ENCODE measurements at regions not wholly inside any gene's neighbourhood (a gene's known extent, or its start where the extent isn't known, plus 50 kb on each side); places are given as distances from the start of the nearest gene placed in this dataset.

DNA sequence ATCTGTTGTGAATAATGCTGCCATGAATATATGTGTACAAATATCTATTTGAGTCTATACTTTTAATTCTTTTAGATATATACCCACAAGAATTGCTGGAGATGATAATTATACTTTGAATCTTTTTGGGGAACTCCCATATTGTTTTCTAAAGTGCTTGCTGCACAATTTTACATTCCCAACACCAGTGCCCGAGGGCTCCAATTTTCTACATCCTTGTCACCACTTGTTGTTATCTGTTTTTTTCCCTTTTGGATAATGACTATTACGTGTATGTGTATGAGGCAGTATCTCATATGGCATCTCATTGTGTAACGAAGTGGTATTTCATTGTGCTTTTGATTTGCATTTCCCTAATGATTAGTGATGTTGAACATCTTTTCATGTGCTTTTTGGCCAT is 127.1 kb downstream of the SUDS3 start:
- intact Hi-C loops (cut with DNase I; ENCODE audit: low total_unique reads), result no loop called here
- H3K27ac ChIP-seq, result no peak overlapping the region

DNA sequence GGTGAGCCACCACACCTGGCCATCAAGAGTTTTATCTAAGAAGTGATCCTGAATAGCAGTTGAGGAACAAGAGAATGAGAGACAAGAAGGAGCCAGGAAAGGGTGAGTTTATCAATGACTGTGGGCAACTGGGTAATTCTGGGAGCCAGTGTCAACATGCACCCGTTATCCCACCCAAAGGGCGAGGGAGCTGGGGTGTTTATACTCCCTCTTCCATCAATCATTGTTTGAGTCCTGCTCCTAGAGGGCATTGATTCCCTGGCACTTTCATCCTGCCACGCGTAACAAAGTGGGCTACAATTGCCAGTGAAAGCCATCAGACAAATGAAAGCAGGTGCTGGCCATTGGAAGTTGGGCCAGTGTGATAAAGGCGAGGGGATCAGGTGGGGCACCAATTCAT is 136.3 kb downstream of the SUDS3 start:
- H3K9me3 ChIP-seq, result no peaks in the 10 kb centered on the region
- no peaks in the 10 kb centered on the region for H3K4me1 ChIP-seq
- H3K27ac ChIP-seq, result no peak overlapping the region
- TF ChIP-seq, protein P1, sequence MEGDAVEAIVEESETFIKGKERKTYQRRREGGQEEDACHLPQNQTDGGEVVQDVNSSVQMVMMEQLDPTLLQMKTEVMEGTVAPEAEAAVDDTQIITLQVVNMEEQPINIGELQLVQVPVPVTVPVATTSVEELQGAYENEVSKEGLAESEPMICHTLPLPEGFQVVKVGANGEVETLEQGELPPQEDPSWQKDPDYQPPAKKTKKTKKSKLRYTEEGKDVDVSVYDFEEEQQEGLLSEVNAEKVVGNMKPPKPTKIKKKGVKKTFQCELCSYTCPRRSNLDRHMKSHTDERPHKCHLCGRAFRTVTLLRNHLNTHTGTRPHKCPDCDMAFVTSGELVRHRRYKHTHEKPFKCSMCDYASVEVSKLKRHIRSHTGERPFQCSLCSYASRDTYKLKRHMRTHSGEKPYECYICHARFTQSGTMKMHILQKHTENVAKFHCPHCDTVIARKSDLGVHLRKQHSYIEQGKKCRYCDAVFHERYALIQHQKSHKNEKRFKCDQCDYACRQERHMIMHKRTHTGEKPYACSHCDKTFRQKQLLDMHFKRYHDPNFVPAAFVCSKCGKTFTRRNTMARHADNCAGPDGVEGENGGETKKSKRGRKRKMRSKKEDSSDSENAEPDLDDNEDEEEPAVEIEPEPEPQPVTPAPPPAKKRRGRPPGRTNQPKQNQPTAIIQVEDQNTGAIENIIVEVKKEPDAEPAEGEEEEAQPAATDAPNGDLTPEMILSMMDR (IDR thresholded peaks at IDR 0.05), result no peak
- TF ChIP-seq POLR2A (IDR thresholded peaks at IDR 0.05), result no peak
- DNase-seq, result no peak
- H3K36me3 ChIP-seq, result no peaks in the 10 kb centered on the region
- H3K4me3 ChIP-seq, result no peak overlapping the region
- no peaks in the 10 kb centered on the region for H3K27me3 ChIP-seq
- intact Hi-C loops (cut with DNase I; ENCODE audit: low total_unique reads), result no loop called here

More for the DNA sequence above, 127.1 kb downstream of the SUDS3 start:
- TF ChIP-seq, protein P1 (IDR thresholded peaks at IDR 0.05), result no peak
- no peak for TF ChIP-seq POLR2A (IDR thresholded peaks at IDR 0.05)
- Histone ChIP-seq H3K27me3 (no peaks in the 10 kb centered on the region), H3K9me3 (no peaks in the 10 kb centered on the region), H3K4me3 (no peak overlapping the region), H3K36me3 (no peaks in the 10 kb centered on the region), H3K4me1 (no peaks in the 10 kb centered on the region)
- DNase-seq, result no peak

DNA sequence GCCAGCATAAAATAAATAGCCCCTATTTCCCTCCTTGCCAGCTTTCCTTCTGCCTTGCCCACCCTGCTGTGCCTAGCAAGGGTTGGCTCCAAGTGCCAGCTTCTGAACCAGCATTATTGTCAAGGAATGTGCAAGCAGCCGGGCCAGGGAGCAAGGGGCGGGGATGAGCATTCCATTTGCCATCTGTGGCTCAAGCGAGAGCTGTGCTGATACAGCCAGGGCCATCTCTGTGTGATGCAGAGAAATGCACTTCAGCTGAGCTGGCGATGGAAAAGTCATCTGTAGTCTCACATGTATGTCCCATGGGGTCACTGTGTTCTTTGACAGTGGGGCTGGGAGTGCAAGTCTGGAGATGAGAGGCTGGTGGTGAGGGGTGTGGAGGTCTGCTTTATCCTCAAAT is 137.3 kb downstream of the SUDS3 start:
- DNase-seq, result no peak
- intact Hi-C loops (cut with DNase I; ENCODE audit: low total_unique reads), result no loop called here
- Histone ChIP-seq H3K27ac (no peak overlapping the region), H3K27me3 (no peaks in the 10 kb centered on the region), H3K4me3 (no peak overlapping the region), H3K4me1 (no peaks in the 10 kb centered on the region), H3K36me3 (no peaks in the 10 kb centered on the region), H3K9me3 (no peaks in the 10 kb centered on the region)
- TF ChIP-seq, protein P1 (IDR thresholded peaks at IDR 0.05), result no peak
- no peak for TF ChIP-seq POLR2A (IDR thresholded peaks at IDR 0.05)

DNA sequence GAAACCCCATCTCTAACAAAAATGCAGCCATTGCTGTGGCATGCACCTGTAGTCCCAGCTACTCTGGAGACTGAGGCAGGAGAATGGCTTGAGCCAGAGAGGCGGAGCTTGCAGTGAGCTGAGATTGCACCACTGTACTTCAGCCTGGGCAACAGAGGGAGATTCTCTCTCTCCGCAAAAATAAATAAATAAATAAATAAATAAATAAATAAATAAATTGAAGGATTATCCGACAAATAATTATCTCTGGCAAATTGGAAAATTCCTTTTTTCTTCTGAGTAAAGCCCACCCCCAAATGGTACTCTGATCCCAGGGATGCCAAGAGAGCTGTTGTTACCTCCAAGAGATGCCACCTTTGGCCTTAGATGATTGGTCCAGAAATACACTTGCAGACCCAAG is 137.9 kb downstream of the SUDS3 start:
- H3K27me3 ChIP-seq, result no peaks in the 10 kb centered on the region
- H3K4me3 ChIP-seq, result no peak overlapping the region
- H3K27ac ChIP-seq, result no peak overlapping the region
- no peaks in the 10 kb centered on the region for H3K4me1 ChIP-seq
- H3K36me3 ChIP-seq, result no peaks in the 10 kb centered on the region
- no peaks in the 10 kb centered on the region for H3K9me3 ChIP-seq
- TF ChIP-seq, protein P1 (IDR thresholded peaks at IDR 0.05), result no peak
- TF ChIP-seq POLR2A (IDR thresholded peaks at IDR 0.05), result no peak
- no peak for DNase-seq
- intact Hi-C loops (cut with DNase I; ENCODE audit: low total_unique reads), result no loop called here

DNA sequence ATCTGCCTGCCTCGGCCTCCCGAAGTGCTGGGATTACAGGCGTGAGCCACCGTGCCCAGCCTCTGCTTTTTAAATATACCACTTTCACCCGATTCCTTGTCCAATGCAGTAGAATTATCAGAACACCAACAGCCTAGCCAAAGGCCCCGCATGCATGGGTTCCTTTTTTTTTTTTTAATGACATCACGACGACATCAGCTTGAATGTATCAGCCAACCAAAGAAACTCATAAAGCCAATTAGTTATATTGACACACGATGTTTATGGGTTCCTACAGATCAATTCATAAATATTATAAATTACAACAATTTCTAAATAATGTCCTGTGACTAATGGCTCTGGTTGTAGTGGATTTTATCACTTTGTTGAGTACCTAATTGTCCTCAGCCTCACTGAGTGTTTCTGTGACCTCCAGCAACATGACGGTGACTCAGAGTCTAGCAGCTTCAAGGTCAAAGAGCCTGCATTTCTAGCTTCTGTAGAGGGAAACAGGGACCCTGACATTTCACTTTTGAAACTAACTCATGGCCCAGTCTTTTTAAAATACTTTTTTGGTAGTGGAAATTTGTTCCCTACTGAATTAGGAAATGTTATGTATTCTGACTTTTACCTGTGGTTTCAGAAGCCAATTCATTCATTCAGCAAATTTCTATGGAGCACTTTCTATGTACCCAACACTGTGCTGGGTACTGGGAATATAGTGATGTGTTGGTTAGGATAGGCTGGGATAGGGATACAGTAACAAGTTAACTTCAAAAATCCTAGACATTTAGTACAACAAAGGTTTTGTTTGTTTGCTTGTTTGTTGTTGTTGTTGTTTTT is 144.1 kb downstream of the SUDS3 start:
- Histone ChIP-seq H3K4me1 (no peaks in the 10 kb centered on the region), H3K9me3 (no peaks in the 10 kb centered on the region), H3K36me3 (no peaks in the 10 kb centered on the region), H3K27ac (no peak overlapping the region), H3K4me3 (no peak overlapping the region), H3K27me3 (no peaks in the 10 kb centered on the region)
- no peak for DNase-seq
- intact Hi-C loops (cut with DNase I; ENCODE audit: low total_unique reads), result no loop called here
- TF ChIP-seq POLR2A (IDR thresholded peaks at IDR 0.05), result no peak
- TF ChIP-seq, protein P1 (IDR thresholded peaks at IDR 0.05), result no peak

Measured in uterus (tissue), 3 donors.